ENCODE measurements at regions not wholly inside any gene's neighbourhood (a gene's known extent, or its start where the extent isn't known, plus 50 kb on each side); places are given as distances from the start of the nearest gene placed in this dataset.
"Not testable (repeated sequence)": the region's sequence is repeated elsewhere in the genome, so short reads cannot be mapped to it uniquely, and the experiment has no call there.

DNA sequence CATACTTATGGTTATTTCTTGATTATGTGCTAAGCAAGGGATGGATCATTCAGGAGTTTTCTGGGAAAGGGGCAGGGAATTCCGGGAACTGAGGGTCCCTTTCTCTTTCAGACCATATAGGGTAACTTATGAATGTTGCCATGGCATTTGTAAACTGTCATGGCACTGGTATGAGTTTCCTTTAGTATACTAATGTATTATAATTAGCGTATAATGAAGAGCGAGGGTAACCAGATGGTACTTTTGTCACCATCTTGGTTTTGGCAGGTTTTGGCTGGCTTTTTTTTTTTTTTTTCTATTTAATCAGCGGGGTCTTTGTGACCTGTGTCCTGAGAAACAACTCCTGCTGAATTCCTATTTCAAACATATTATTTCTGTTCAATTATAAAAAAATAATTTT is 237.6 kb upstream of the PTER start:
- POLR2A ChIA-PET: no interaction called here
- H3K27me3 Mint-ChIP-seq: peaks cover 2% of the 10 kb centered on the region
- no peak for DNase-seq
- CTCF ChIA-PET: no interaction called here
- no peak overlapping the region for H3K27ac Mint-ChIP-seq
- H3K9me3 Mint-ChIP-seq: peaks cover 16% of the 10 kb centered on the region
- H3K4me1 Mint-ChIP-seq: peaks cover 22% of the 10 kb centered on the region
- H3K4me3 Mint-ChIP-seq: no peak overlapping the region
- H3K36me3 Mint-ChIP-seq (ENCODE audit: low read depth): no peaks in the 10 kb centered on the region

DNA sequence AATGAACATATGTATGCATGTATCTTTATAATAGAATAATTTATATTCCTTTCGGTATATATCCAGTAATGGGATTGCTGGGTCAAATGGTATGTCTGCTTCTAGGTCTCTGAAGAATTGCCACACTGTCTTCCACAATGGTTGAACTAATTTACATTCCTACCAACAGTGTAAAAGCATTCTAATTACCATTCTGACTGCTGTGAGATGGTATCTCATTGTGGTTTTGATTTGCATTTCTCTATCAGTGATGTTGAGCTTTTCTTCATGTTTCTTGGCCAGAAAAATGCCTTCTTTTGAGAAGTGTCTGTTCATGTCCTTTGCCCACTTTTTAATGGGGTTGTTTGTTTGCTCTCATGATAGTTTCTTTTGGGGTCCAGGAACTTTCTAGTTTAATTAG is 213.2 kb upstream of the PTER start:
- DNase-seq; POLR2A ChIA-PET; CTCF ChIA-PET; H3K4me3 Mint-ChIP-seq; H3K27me3 Mint-ChIP-seq; H3K27ac Mint-ChIP-seq; H3K36me3 Mint-ChIP-seq (ENCODE audit: low read depth); H3K4me1 Mint-ChIP-seq: not testable (repeated sequence)
- H3K9me3 Mint-ChIP-seq: peaks cover 20% of the 10 kb centered on the region

DNA sequence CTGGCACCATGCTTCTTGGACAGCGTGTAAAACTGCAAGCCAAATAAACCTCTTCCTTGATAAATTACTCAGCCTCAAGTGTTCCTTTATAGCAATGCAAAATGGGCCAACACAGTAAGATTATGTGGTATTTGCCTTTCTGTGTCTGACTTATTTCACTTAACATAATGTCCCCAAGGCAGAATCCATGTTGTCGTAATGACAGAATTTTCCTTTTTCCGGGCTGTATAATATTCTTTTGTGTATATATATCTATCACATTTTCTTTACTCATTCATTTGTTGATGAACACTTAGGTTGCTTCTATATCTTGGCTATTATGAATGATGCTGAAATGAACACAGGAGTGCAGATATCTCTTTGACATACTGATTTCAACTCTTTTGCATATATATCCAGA is 209.1 kb upstream of the PTER start:
- ChIA-PET POLR2A (no interaction called here), CTCF (no interaction called here)
- no peak for DNase-seq
- H3K4me1 Mint-ChIP-seq: no peaks in the 10 kb centered on the region
- H3K9me3 Mint-ChIP-seq: peaks cover 14% of the 10 kb centered on the region
- no peak overlapping the region for H3K4me3 Mint-ChIP-seq
- no peaks in the 10 kb centered on the region for H3K36me3 Mint-ChIP-seq (ENCODE audit: low read depth)
- no peaks in the 10 kb centered on the region for H3K27me3 Mint-ChIP-seq
- no peak overlapping the region for H3K27ac Mint-ChIP-seq

GRCh38 chr10:16231176-16231575 is 205.6 kb upstream of the PTER start:
- ChIA-PET POLR2A (no interaction called here), CTCF (no interaction called here)
- no peak overlapping the region for H3K27ac Mint-ChIP-seq
- DNase-seq: no peak
- no peaks in the 10 kb centered on the region for H3K36me3 Mint-ChIP-seq (ENCODE audit: low read depth)
- no peaks in the 10 kb centered on the region for H3K27me3 Mint-ChIP-seq
- peaks cover 9% of the 10 kb centered on the region for H3K9me3 Mint-ChIP-seq
- H3K4me1 Mint-ChIP-seq: no peaks in the 10 kb centered on the region
- H3K4me3 Mint-ChIP-seq: no peak overlapping the region

- CTCF ChIA-PET: no interaction called here
- POLR2A ChIA-PET: no interaction called here
- no peaks in the 10 kb centered on the region for H3K27me3 Mint-ChIP-seq
- H3K36me3 Mint-ChIP-seq (ENCODE audit: low read depth): no peaks in the 10 kb centered on the region
- no peak for DNase-seq
- H3K27ac Mint-ChIP-seq: no peak overlapping the region
- no peaks in the 10 kb centered on the region for H3K4me1 Mint-ChIP-seq
- H3K4me3 Mint-ChIP-seq: no peak overlapping the region
- peaks cover 9% of the 10 kb centered on the region for H3K9me3 Mint-ChIP-seq
Observed at GRCh38 chr10:16231734-16232435, 204.9 kb upstream of the PTER start.

DNA sequence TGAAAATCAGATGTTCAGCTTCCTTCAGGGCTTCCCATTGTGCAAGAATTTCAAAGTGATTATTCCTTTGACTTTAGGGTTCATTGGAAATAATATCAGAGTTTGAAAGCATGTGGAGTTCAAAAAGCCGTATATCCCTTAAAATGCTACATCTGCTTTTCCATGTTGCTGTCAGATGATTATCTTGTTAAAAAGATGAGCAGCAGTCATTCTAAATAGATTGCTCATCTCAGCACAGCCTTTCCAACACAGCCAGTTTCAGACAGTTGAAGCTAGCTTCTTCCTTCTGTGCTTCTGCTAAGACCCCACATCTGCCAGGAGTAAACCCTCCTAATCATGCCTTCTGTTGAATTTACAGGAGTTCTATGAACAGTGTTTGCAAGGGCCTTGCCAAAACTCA is 204.4 kb upstream of the PTER start:
- Mint-ChIP-seq H3K27ac (no peak overlapping the region), H3K9me3 (peaks cover 5% of the 10 kb centered on the region), H3K4me3 (no peak overlapping the region), H3K4me1 (no peaks in the 10 kb centered on the region), H3K27me3 (no peaks in the 10 kb centered on the region), H3K36me3 (ENCODE audit: low read depth) (no peaks in the 10 kb centered on the region)
- no peak for DNase-seq
- POLR2A ChIA-PET: no interaction called here
- CTCF ChIA-PET: no interaction called here

- ChIA-PET CTCF (no interaction called here), POLR2A (no interaction called here)
- Mint-ChIP-seq H3K4me3 (no peak overlapping the region), H3K4me1 (no peaks in the 10 kb centered on the region), H3K36me3 (ENCODE audit: low read depth) (no peaks in the 10 kb centered on the region), H3K27ac (no peak overlapping the region), H3K27me3 (no peaks in the 10 kb centered on the region), H3K9me3 (peaks cover 2% of the 10 kb centered on the region)
- no peak for DNase-seq
Observed at GRCh38 chr10:16234916-16235315, 201.9 kb upstream of the PTER start.

GRCh38 chr10:16242446-16242845 is 194.4 kb upstream of the PTER start:
- ChIA-PET POLR2A (no interaction called here), CTCF (no interaction called here)
- DNase-seq: no peak
- no peaks in the 10 kb centered on the region for H3K9me3 Mint-ChIP-seq
- H3K4me1 Mint-ChIP-seq: no peaks in the 10 kb centered on the region
- H3K36me3 Mint-ChIP-seq (ENCODE audit: low read depth): no peaks in the 10 kb centered on the region
- H3K4me3 Mint-ChIP-seq: no peak overlapping the region
- peaks cover 3% of the 10 kb centered on the region for H3K27me3 Mint-ChIP-seq
- no peak overlapping the region for H3K27ac Mint-ChIP-seq

- no peaks in the 10 kb centered on the region for H3K9me3 Mint-ChIP-seq
- no peaks in the 10 kb centered on the region for H3K4me1 Mint-ChIP-seq
- no peaks in the 10 kb centered on the region for H3K36me3 Mint-ChIP-seq (ENCODE audit: low read depth)
- H3K27me3 Mint-ChIP-seq: peaks cover 3% of the 10 kb centered on the region
- no peak overlapping the region for H3K4me3 Mint-ChIP-seq
- POLR2A ChIA-PET: no interaction called here
- no peak for DNase-seq
- CTCF ChIA-PET: no interaction called here
- H3K27ac Mint-ChIP-seq: no peak overlapping the region
Observed at GRCh38 chr10:16242859-16243613, 193.8 kb upstream of the PTER start.

GRCh38 chr10:16250136-16250535 is 186.7 kb upstream of the PTER start:
- DNase-seq; H3K4me3 Mint-ChIP-seq; H3K27me3 Mint-ChIP-seq; H3K27ac Mint-ChIP-seq; H3K4me1 Mint-ChIP-seq; CTCF ChIA-PET; POLR2A ChIA-PET; H3K36me3 Mint-ChIP-seq (ENCODE audit: low read depth); H3K9me3 Mint-ChIP-seq: not testable (repeated sequence)

DNA sequence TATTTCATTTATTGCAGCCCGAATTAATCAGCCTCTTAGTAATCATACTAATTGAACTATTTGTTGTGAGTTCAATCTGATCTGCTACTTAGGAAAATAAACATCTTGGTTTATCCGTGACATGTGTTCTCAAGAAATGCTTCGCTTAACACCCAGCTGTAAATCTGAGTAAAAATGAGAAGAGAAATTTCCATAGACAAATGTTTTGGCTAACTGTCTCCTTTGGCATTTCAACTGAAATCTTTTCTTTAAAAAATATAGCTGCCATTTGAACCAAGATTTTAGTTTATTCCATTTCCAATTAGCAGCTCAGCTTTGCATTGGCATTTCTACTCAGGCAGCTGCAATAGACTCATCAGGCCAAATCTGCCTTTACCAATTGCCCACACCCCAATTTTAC is 180.5 kb upstream of the PTER start:
- Mint-ChIP-seq H3K27me3 (no peaks in the 10 kb centered on the region), H3K4me3 (no peak overlapping the region), H3K9me3 (peaks cover 9% of the 10 kb centered on the region), H3K4me1 (no peaks in the 10 kb centered on the region), H3K27ac (no peak overlapping the region), H3K36me3 (ENCODE audit: low read depth) (no peaks in the 10 kb centered on the region)
- CTCF ChIA-PET: no interaction called here
- POLR2A ChIA-PET: no interaction called here
- no peak for DNase-seq

DNA sequence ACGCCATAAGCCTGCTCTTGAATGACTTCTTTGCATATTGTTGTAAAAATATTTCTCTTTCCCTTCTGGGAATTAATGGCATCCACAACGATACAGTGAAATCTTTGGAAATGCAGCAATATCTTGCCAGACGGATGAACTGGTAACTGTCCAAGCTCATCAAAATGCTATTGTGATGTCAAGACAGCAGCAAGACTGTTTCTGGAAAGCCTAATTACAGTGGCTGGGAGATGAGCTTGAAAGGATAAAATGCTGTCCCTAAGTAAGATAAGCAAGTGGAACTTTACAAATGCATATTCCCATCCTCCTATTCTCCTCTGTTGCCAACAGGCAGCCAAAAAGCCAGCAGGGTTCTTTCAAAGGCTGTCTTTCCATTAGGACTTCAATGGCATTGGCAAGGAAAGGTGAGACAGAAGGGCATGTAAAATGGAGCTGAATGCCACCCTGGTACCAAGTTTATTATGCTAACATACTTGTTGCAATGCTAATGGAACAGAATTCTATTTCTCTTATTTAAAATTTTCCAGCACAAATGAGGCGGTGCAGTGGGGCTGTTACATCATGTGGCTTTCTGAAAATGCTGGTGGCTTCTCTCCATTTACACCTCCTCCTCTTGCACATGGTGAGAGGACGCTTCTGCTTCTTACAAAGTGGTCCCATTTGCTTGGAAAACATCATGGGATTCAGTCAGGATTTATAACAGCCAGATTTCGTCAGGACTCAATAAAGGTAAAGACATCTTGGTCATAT is 178.3 kb upstream of the PTER start:
- Mint-ChIP-seq H3K4me3 (no peak overlapping the region), H3K27me3 (no peaks in the 10 kb centered on the region), H3K36me3 (ENCODE audit: low read depth) (no peaks in the 10 kb centered on the region), H3K4me1 (no peaks in the 10 kb centered on the region), H3K9me3 (peaks cover 9% of the 10 kb centered on the region), H3K27ac (no peak overlapping the region)
- DNase-seq: no peak
- CTCF ChIA-PET: no interaction called here
- POLR2A ChIA-PET: no interaction called here

DNA sequence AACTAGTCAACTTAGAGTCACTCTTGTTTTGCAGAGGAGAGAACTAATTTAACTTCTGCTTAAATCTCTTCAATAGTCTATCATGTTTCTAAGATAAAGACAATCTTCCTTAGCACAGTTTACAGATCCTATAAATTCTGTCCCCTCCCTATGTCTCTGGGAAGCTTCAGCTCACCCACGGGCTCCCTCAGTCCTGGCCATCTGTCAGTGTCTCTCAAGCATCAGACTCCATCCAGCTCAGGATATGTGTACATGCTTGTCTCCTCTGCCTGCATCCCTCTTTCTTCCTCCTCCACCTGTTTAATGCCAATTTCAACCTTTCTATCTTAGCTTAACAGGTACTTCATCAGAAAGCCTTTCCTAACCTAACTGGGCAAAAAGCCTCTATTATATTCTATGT is 177.1 kb upstream of the PTER start:
- no peak overlapping the region for H3K27ac Mint-ChIP-seq
- no peaks in the 10 kb centered on the region for H3K36me3 Mint-ChIP-seq (ENCODE audit: low read depth)
- ChIA-PET CTCF (interaction anchor here (0.6 kb wide), 1 partner anchor 632 kb away, joined by 3 read pairs; no protein-coding TSS in a partner anchor), POLR2A (no interaction called here)
- peaks cover 7% of the 10 kb centered on the region for H3K9me3 Mint-ChIP-seq
- no peaks in the 10 kb centered on the region for H3K4me1 Mint-ChIP-seq
- H3K4me3 Mint-ChIP-seq: no peak overlapping the region
- no peaks in the 10 kb centered on the region for H3K27me3 Mint-ChIP-seq
- no peak for DNase-seq
